CD14-positive monocyte (primary cell): ENCODE measurements at regions not wholly inside any gene's neighbourhood (a gene's known extent, or its start where the extent isn't known, plus 50 kb on each side); places are given as distances from the start of the nearest gene placed in this dataset.

ENCODE experiments used
- DNase-seq, 3 donors: peaks; one replicate each; pipeline ENCODE4 v3.0.0-alpha.2; 2011 to 2022
- H2AFZ ChIP-seq: 2 replicates; pipeline ENCODE4 v1.6.0; 2012; ENCODE audit warnings: mild to moderate bottlenecking, low read depth, low read length, inconsistent platforms; ENCODE audit not compliant: insufficient read depth, poor library complexity, severe bottlenecking
- H3K27ac ChIP-seq, 2 donors: 1 replicate in 1 of 2; 2 replicates in 1 of 2; pipeline ENCODE4 v1.5.1; 2012 to 2013; ENCODE audit warnings: low read length in 2 of 2, control low read depth in 1 of 2, inconsistent platforms in 1 of 2, low read depth in 1 of 2, mild to moderate bottlenecking in 1 of 2
- H3K27me3 ChIP-seq, 2 donors: one replicate each; pipeline versions ENCODE4 v1.6.0 to v1.6.1; 2011 to 2013; ENCODE audit warnings: low read length in 2 of 2; ENCODE audit not compliant: control insufficient read depth in 2 of 2, insufficient read depth in 2 of 2
- H3K36me3 ChIP-seq, 2 donors: replicated peaks in 1 of 2; 1 replicate in 1 of 2; 2 replicates in 1 of 2; pipeline versions ENCODE4 v1.5.1 to v1.6.1; 2012 to 2013; ENCODE audit warnings: low read length in 2 of 2, control low read depth in 1 of 2, inconsistent platforms in 1 of 2, mild to moderate bottlenecking in 1 of 2; ENCODE audit not compliant: insufficient read depth in 2 of 2, control insufficient read depth in 1 of 2
- H3K4me1 ChIP-seq, 2 donors: 1 replicate in 1 of 2; 2 replicates in 1 of 2; pipeline versions ENCODE4 v1.5.1 to v1.6.1; 2012 to 2013; ENCODE audit warnings: low read length in 2 of 2, control low read depth in 1 of 2, inconsistent platforms in 1 of 2, mild to moderate bottlenecking in 1 of 2, moderate library complexity in 1 of 2; ENCODE audit not compliant: insufficient read depth in 2 of 2, control insufficient read depth in 1 of 2
- H3K4me2 ChIP-seq: replicated peaks from 2 replicates; pipeline ENCODE3; 2012; ENCODE audit warnings: low read length, moderate library complexity, mild to moderate bottlenecking; ENCODE audit not compliant: poor library complexity, severe bottlenecking; ENCODE audit errors: extremely low read depth
- H3K4me3 ChIP-seq, 3 experiments: fragments of 200-600 bp in 1 of 3; sonication (generic) in 1 of 3; replicated peaks in 1 of 3; 1 replicate in 2 of 3; 2 replicates in 1 of 3; pipeline ENCODE4 v1.5.1; 2011 to 2013; ENCODE audit warnings: low read length in 3 of 3, mild to moderate bottlenecking in 3 of 3, control low read depth in 2 of 3, low read depth in 2 of 3, inconsistent platforms in 1 of 3, moderate library complexity in 1 of 3
- H3K79me2 ChIP-seq: 2 replicates; pipeline ENCODE4 v1.6.0; 2012; ENCODE audit warnings: mild to moderate bottlenecking, control low read depth, inconsistent platforms, low read length, moderate library complexity; ENCODE audit not compliant: insufficient read depth
- H3K9ac ChIP-seq: 2 replicates; pipeline ENCODE4 v1.6.0; 2017; ENCODE audit warnings: low read length, mild to moderate bottlenecking; ENCODE audit not compliant: insufficient read depth, poor library complexity, severe bottlenecking
- H3K9me3 ChIP-seq, 2 donors: replicated peaks in 1 of 2; 1 replicate in 1 of 2; 2 replicates in 1 of 2; pipeline versions ENCODE4 v1.5.1 to v1.6.1; 2012 to 2013; ENCODE audit warnings: low read length in 2 of 2, control low read depth in 1 of 2; ENCODE audit not compliant: control insufficient read depth in 1 of 2, insufficient read depth in 1 of 2
- H4K20me1 ChIP-seq: 2 replicates; pipeline ENCODE4 v1.6.0; 2012; ENCODE audit warnings: mild to moderate bottlenecking, low read length, control low read depth, moderate library complexity; ENCODE audit not compliant: insufficient read depth
- H3K27ac Mint-ChIP-seq, 7 donors: one replicate each; pipeline ENCODE4 v1.8.0; 2020; ENCODE audit warnings: mild to moderate bottlenecking in 7 of 7, mixed read lengths in 7 of 7, moderate library complexity in 6 of 7, inconsistent platforms in 2 of 7
- H3K27me3 Mint-ChIP-seq, 3 donors: one replicate each; pipeline ENCODE4 v1.8.0; 2021 to 2022; ENCODE audit warnings: low read depth in 3 of 3, mild to moderate bottlenecking in 3 of 3, mixed read lengths in 3 of 3, moderate library complexity in 3 of 3, inconsistent platforms in 1 of 3
- H3K36me3 Mint-ChIP-seq, 2 donors: one replicate each; pipeline ENCODE4 v1.8.0; 2020; ENCODE audit warnings: mixed read lengths in 2 of 2, inconsistent platforms in 1 of 2, mild to moderate bottlenecking in 1 of 2
- H3K4me1 Mint-ChIP-seq: one replicate; pipeline ENCODE4 v1.8.0; 2020; ENCODE audit warnings: mild to moderate bottlenecking, mixed read lengths
- H3K4me3 Mint-ChIP-seq, 2 donors: one replicate each; pipeline ENCODE4 v1.8.0; 2020; ENCODE audit warnings: mild to moderate bottlenecking in 2 of 2, mixed read lengths in 2 of 2, moderate library complexity in 1 of 2
- H3K9me3 Mint-ChIP-seq, 7 donors: one replicate each; pipeline ENCODE4 v1.8.0; 2020 to 2022; ENCODE audit warnings: mixed read lengths in 7 of 7, mild to moderate bottlenecking in 6 of 7, moderate library complexity in 6 of 7, inconsistent platforms in 2 of 7
- WGBS: methylation state at CpG from one replicate; pipeline ENCODE4 v1.1.5; 2013; ENCODE audit warnings: missing lambda C conversion rate; ENCODE audit not compliant: insufficient coverage; 5-methylcytosine and 5-hydroxymethylcytosine counted together
- intact Hi-C, 2 donors: fragments of 100-400 bp; cut with micrococcal nuclease; formaldehyde crosslinking; loops; one replicate each; pipeline versions ENCODE4 v1.15.0 to v1.15.1; 2023
- TF ChIP-seq, protein P1 (sequence below): fragments of 200-600 bp; IDR thresholded peaks from one replicate; pipeline ENCODE4 v1.8.0; 2022; ENCODE audit warnings: antibody characterized with exemption, mild to moderate bottlenecking

DNA sequence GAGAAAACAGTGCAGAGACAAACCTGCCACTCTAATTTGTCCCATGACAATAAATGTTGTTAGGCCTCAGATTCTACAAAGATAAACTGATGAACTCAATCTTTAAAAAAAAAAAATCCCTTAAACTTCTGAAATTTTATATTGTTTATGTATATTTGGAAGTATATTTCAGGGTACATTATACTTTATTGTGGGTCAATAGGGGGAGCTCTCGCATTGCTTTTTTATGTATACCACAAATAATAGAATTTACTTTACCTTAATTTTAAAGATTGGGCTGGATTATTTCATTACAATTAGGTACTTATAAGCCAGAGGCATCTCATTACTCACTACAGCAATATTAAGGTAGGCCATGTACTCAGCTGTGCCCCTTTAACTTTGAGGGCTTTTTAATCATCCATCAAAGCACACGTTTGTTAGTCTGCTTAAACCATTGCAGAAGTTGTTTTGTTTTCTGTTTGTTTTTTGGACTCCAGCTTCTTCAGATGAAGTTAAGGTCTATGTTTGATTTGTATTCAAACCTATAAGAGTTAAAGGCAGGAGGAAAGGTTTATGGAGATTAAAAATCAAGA, 56.3 kb upstream of the EYA4 start:
- intact Hi-C loops, result no loop called here
- H2AFZ ChIP-seq, result no peak overlapping the region
- no peaks in the 10 kb centered on the region for H3K27me3 ChIP-seq
- no peaks in the 10 kb centered on the region for H3K36me3 ChIP-seq
- Mint-ChIP-seq H3K9me3 (peaks cover 0 to 2% (median 0%) of the 10 kb centered on the region in 7 donors), H3K4me3 (no peak overlapping the region), H3K4me1 (no peaks in the 10 kb centered on the region), H3K27me3 (peaks cover 0 to 2% (median 0%) of the 10 kb centered on the region in 3 donors), H3K36me3 (no peaks in the 10 kb centered on the region), H3K27ac (no peak overlapping the region)
- DNase-seq, result no peak
- H3K4me1 ChIP-seq, result no peaks in the 10 kb centered on the region
- no peak overlapping the region for H3K4me3 ChIP-seq
- no peak overlapping the region for H3K27ac ChIP-seq
- H3K9ac ChIP-seq, result no peak overlapping the region
- no peaks in the 10 kb centered on the region for H3K79me2 ChIP-seq
- WGBS, result no CpG with 5 or more reads among the region's 2 CpGs
- TF ChIP-seq, protein P1, sequence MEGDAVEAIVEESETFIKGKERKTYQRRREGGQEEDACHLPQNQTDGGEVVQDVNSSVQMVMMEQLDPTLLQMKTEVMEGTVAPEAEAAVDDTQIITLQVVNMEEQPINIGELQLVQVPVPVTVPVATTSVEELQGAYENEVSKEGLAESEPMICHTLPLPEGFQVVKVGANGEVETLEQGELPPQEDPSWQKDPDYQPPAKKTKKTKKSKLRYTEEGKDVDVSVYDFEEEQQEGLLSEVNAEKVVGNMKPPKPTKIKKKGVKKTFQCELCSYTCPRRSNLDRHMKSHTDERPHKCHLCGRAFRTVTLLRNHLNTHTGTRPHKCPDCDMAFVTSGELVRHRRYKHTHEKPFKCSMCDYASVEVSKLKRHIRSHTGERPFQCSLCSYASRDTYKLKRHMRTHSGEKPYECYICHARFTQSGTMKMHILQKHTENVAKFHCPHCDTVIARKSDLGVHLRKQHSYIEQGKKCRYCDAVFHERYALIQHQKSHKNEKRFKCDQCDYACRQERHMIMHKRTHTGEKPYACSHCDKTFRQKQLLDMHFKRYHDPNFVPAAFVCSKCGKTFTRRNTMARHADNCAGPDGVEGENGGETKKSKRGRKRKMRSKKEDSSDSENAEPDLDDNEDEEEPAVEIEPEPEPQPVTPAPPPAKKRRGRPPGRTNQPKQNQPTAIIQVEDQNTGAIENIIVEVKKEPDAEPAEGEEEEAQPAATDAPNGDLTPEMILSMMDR, result no peak
- H3K4me2 ChIP-seq, result no peak overlapping the region
- no peaks in the 10 kb centered on the region for H4K20me1 ChIP-seq
- no peaks in the 10 kb centered on the region for H3K9me3 ChIP-seq

DNA sequence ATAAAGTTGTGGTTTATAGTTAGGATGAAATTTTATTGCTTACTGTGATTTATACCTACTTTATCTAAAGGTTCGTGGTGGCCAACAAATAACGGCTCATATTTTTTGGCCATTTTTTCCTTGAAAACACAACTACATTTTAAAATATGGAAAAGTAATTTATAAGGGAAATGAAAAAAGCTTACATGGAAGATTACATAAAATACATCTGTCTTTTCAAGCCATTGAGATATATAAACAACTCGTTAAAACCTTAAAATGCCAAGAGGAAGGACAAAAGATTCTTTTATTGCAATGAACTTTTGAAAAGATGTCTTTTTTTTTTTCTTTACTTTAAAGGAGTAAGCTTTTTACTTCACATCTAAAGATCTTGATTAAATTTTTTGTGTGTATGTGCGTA, 55.4 kb upstream of the EYA4 start:
- Histone ChIP-seq H3K4me1 (no peaks in the 10 kb centered on the region), H3K36me3 (no peaks in the 10 kb centered on the region), H3K4me3 (no peak overlapping the region), H3K9me3 (no peaks in the 10 kb centered on the region), H3K9ac (no peak overlapping the region), H3K27ac (no peak overlapping the region), H2AFZ (no peak overlapping the region), H3K79me2 (no peaks in the 10 kb centered on the region), H4K20me1 (no peaks in the 10 kb centered on the region), H3K4me2 (no peak overlapping the region), H3K27me3 (no peaks in the 10 kb centered on the region)
- no peak for DNase-seq
- no peak overlapping the region for H3K4me3 Mint-ChIP-seq
- H3K4me1 Mint-ChIP-seq, result no peaks in the 10 kb centered on the region
- TF ChIP-seq, protein P1, result no peak
- no peak overlapping the region for H3K27ac Mint-ChIP-seq
- WGBS, result no CpG with 5 or more reads among the region's 4 CpGs
- H3K27me3 Mint-ChIP-seq, result peaks cover 0 to 2% (median 0%) of the 10 kb centered on the region in 3 donors
- peaks cover 0 to 2% (median 0%) of the 10 kb centered on the region in 7 donors for H3K9me3 Mint-ChIP-seq
- no peaks in the 10 kb centered on the region for H3K36me3 Mint-ChIP-seq
- intact Hi-C loops, result no loop called here
